T47D (cell line): ENCODE measurements at regions not wholly inside any gene's neighbourhood (a gene's known extent, or its start where the extent isn't known, plus 50 kb on each side); places are given as distances from the start of the nearest gene placed in this dataset.
A peak's percentile ranks its signal among the peaks of the same experiment; 100 is the strongest.

ENCODE experiments used
- DNase-seq, 2 experiments: peaks; one replicate each; pipeline versions ENCODE4 v3.0.0 to v3.0.0-alpha.2; 2011 to 2012; ENCODE audit warnings: low read depth in 1 of 2, low spot score in 1 of 2
- JUND ChIP-seq: IDR thresholded peaks from 2 replicates; pipeline ENCODE4 v1.6.1; 2012; ENCODE audit warnings: low read depth
- in situ Hi-C: cut with HindIII; loops from 2 replicates; pipeline ENCODE4 v1.10.0; 2016; ENCODE audit warnings: low sequenced_read_pairs, low pct_unique_long_range_greater_than_20kb

GRCh38 chr3:150308037-150308319 lies 100.1 kb upstream of the TSC22D2 start:
- in situ Hi-C loops = no loop called here
- TF ChIP-seq JUND = no peak
- no peak for DNase-seq

- no peak for DNase-seq
- in situ Hi-C loops = no loop called here
- TF ChIP-seq JUND = no peak
Measured at GRCh38 chr3:150307311-150308036, 100.6 kb upstream of the TSC22D2 start.

GRCh38 chr3:150306906-150307305 lies 101.2 kb upstream of the TSC22D2 start:
- in situ Hi-C loops = no loop called here
- no peak for TF ChIP-seq JUND
- DNase-seq = no peak

GRCh38 chr3:150306083-150306482 lies 102.0 kb upstream of the TSC22D2 start:
- no peak for TF ChIP-seq JUND
- no peak for DNase-seq
- in situ Hi-C loops = no loop called here

- peak in 1 of 2 experiments; percentile 83 for DNase-seq
- in situ Hi-C loops = no loop called here
Measured at GRCh38 chr3:150303768-150304167, 104.3 kb upstream of the TSC22D2 start.

GRCh38 chr3:150302246-150302645 lies 105.9 kb upstream of the TSC22D2 start:
- in situ Hi-C loops = no loop called here
- TF ChIP-seq JUND = no peak

More at GRCh38 chr3:150303768-150304167, 104.3 kb upstream of the TSC22D2 start:
- no peak for TF ChIP-seq JUND

GRCh38 chr3:150300852-150301517 lies 107.1 kb upstream of the TSC22D2 start:
- in situ Hi-C loops = no loop called here
- DNase-seq = no peak
- TF ChIP-seq JUND = no peak

More at GRCh38 chr3:150302246-150302645, 105.9 kb upstream of the TSC22D2 start:
- no peak for DNase-seq

- DNase-seq = no peak
- in situ Hi-C loops = no loop called here
- TF ChIP-seq JUND = no peak
Measured at GRCh38 chr3:150300388-150300787, 107.7 kb upstream of the TSC22D2 start.

GRCh38 chr3:150299201-150299600 lies 108.9 kb upstream of the TSC22D2 start:
- TF ChIP-seq JUND = no peak
- no peak for DNase-seq
- in situ Hi-C loops = no loop called here

- in situ Hi-C loops = no loop called here
- DNase-seq = no peak
- no peak for TF ChIP-seq JUND
Measured at GRCh38 chr3:150296966-150297365, 111.1 kb upstream of the TSC22D2 start.

- in situ Hi-C loops = no loop called here
- no peak for DNase-seq
- no peak for TF ChIP-seq JUND
Measured at GRCh38 chr3:150296123-150296735, 111.9 kb upstream of the TSC22D2 start.

- in situ Hi-C loops = no loop called here
- no peak for DNase-seq
Measured at GRCh38 chr3:150293401-150294001, 114.6 kb upstream of the TSC22D2 start.

GRCh38 chr3:150292891-150293290 lies 115.2 kb upstream of the TSC22D2 start:
- TF ChIP-seq JUND = no peak
- no peak for DNase-seq
- in situ Hi-C loops = no loop called here

More at GRCh38 chr3:150293401-150294001, 114.6 kb upstream of the TSC22D2 start:
- no peak for TF ChIP-seq JUND
